H1 (cell line): ENCODE measurements at regions not wholly inside any gene's neighbourhood (a gene's known extent, or its start where the extent isn't known, plus 50 kb on each side); places are given as distances from the start of the nearest gene placed in this dataset.

ENCODE experiments used
- JUN ChIP-seq: IDR thresholded peaks from 2 replicates; pipeline ENCODE4 v1.6.1; 2011; ENCODE audit warnings: low read depth, mild to moderate bottlenecking, improper control_type of control experiment, low read length
- POU5F1 ChIP-seq: IDR thresholded peaks from 2 replicates; pipeline ENCODE4 v1.6.1; 2011; ENCODE audit warnings: low read depth, mild to moderate bottlenecking, low read length, moderate library complexity

DNA sequence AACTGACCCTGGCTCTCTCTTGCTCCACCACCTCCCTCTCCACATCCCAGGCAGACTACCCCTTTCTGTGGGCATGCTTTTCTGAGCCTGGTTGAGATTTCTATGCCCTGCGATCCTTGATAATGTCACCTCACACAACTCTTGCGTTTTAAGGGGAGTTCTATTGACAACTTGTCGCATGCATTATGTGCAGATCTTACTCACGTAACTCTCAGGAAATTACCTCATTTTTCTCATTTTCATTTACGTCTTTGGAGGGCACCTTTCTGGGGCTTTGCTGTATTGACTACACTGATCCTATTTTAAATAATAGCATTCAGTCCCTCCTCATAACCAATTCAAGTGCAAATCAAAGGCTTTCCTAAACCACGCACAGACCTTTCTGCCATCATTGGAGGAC is 140.4 kb upstream of the WWC1 start (continued):
- no peak for TF ChIP-seq POU5F1
- TF ChIP-seq JUN: no peak
